Bronchial epithelial cell (primary cell): ENCODE measurements at regions not wholly inside any gene's neighbourhood (a gene's known extent, or its start where the extent isn't known, plus 50 kb on each side); places are given as distances from the start of the nearest gene placed in this dataset.

Experiments
- DNase-seq: peaks from one replicate; pipeline ENCODE4 v3.0.0-alpha.2; 2010; ENCODE audit warnings: low read depth
- FAIRE-seq: peaks from 2 replicates; lab custom pipeline; 2011; peaks lifted over from hg19 to GRCh38; lab: Jason Lieb, UNC
- H3K27me3 ChIP-seq: 2 replicates; pipeline ENCODE4 v1.5.1; 2011; ENCODE audit warnings: low read length; ENCODE audit not compliant: control insufficient read depth, insufficient read depth
- H3K36me3 ChIP-seq: 2 replicates; pipeline ENCODE4 v1.5.1; 2011; ENCODE audit warnings: low read length; ENCODE audit not compliant: control insufficient read depth, insufficient read depth
- H3K4me3 ChIP-seq: 2 replicates; pipeline ENCODE4 v1.5.1; 2011; ENCODE audit warnings: mild to moderate bottlenecking, low read depth, low read length, control low read depth
- CTCF ChIP-seq: IDR thresholded peaks from 2 replicates; pipeline ENCODE4 v1.5.1; 2011; ENCODE audit warnings: mild to moderate bottlenecking, moderate library complexity, low read length, control low read depth, inconsistent platforms; ENCODE audit not compliant: insufficient read depth, severe bottlenecking

DNA sequence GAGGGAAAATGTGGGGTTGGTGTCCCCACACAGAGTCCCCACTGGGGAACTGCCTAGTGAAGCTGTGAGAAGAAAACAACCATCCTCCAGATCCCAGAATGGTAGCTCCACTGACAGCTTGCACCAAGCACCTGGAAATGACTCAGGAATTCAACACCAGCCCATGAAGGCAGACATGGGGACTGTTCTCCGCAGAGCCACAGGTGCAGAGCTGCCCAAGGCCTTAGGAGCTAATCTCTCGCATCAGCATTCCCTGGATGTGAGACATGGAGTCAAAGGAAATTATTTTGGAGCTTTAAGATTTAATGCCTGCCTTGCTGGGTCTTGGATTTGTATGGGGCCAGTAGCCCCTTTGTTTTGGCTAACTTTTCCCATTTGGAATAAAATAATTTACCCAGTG is 367.9 kb downstream of the FAM133A start:
- FAIRE-seq: no peak

GRCh38 chrX:94045724-94046123 is 371.7 kb downstream of the FAM133A start:
- DNase-seq (no peak), FAIRE-seq (no peak)
- no peaks in the 10 kb centered on the region for H3K27me3 ChIP-seq
- no peaks in the 10 kb centered on the region for H3K36me3 ChIP-seq
- no peak overlapping the region for H3K4me3 ChIP-seq
- TF ChIP-seq CTCF: no peak

More for the DNA sequence above, 367.9 kb downstream of the FAM133A start:
- H3K36me3 ChIP-seq: no peaks in the 10 kb centered on the region
- DNase-seq: no peak
- H3K27me3 ChIP-seq: no peaks in the 10 kb centered on the region
- H3K4me3 ChIP-seq: no peak overlapping the region
- TF ChIP-seq CTCF: no peak

DNA sequence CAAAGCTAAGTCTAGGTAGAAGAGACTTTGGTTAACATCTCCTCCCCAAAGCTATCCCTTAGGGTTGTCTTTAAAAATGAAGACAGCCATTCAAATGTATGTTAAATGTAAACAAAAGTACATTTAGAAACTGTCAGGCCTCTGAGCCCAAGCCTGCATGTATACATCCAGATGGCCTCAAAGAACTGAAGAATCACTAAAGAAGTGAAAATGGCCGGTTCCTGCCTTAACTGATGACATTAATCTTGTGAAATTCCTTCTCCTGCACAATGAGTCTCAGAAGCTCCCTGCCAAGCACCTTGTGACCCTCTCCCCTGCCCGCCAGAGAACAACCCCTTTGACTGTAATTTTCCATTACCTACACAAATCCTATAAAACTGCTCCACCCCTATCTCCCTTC is 377.9 kb downstream of the FAM133A start:
- FAIRE-seq (no peak), DNase-seq (no peak)
- Histone ChIP-seq H3K4me3 (no peak overlapping the region), H3K36me3 (no peaks in the 10 kb centered on the region), H3K27me3 (no peaks in the 10 kb centered on the region)
- TF ChIP-seq CTCF: no peak

DNA sequence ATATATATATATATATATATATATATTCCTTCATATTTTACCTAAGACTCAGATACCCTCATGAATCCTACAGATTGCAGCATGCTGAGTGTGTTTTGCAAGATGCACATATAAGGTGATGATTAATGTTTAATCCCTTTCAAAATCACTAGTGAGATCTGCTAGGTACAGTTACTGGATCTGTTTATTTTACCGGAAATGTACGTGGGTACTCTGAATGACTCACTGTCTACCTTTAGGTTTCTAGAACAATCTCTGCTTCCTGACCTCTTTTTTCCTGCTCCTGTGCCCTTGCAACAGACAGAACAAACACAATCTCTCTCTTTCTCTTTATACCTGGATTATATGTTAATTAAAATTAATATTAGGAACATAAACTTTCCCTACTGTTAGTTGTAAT is 379.6 kb downstream of the FAM133A start:
- Histone ChIP-seq H3K27me3 (no peaks in the 10 kb centered on the region), H3K4me3 (no peak overlapping the region), H3K36me3 (no peaks in the 10 kb centered on the region)
- DNase-seq: peak; percentile 88
- TF ChIP-seq CTCF: no peak
- FAIRE-seq: no peak

GRCh38 chrX:94057385-94057784 is 383.4 kb downstream of the FAM133A start:
- Histone ChIP-seq H3K36me3 (no peaks in the 10 kb centered on the region), H3K4me3 (no peak overlapping the region), H3K27me3 (no peaks in the 10 kb centered on the region)
- DNase-seq: peak; percentile 40
- no peak for FAIRE-seq
- TF ChIP-seq CTCF: no peak

DNA sequence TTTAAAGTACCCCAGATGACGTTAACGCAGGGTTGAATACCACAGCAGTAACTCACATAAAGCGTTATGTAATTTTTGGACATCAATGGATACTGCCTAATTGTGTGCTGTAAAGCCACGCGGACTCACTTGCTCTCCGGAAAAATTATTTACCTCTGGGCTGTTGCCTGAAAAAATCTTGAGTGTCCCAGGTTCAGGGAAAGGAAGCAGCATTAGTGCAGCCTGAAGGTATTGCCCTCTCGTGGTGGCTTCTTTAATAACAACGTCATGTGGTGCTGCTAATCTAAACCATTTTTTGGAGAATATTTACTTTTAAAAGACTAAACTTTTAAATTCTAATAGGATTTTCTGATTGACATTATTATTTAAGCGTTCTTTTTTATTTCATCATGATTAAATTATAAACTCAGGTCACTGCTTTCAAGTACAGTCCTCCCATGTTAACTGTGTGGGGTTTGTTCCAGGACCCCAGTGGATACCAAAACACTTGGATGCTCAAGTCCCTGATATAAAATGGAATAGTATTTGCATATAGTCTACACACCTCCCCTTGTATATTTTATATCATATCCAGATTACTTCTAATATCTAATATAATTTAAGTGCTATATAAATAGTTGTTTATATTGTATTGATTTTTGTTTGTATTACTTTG is 384.8 kb downstream of the FAM133A start:
- DNase-seq: peak; percentile 22

More for the DNA sequence above, 384.8 kb downstream of the FAM133A start:
- peak; percentile 36 for TF ChIP-seq CTCF
- FAIRE-seq: no peak
- Histone ChIP-seq H3K4me3 (no peak overlapping the region), H3K36me3 (no peaks in the 10 kb centered on the region), H3K27me3 (no peaks in the 10 kb centered on the region)
